ENCODE measurements at regions not wholly inside any gene's neighbourhood (a gene's known extent, or its start where the extent isn't known, plus 50 kb on each side); places are given as distances from the start of the nearest gene placed in this dataset.

DNA sequence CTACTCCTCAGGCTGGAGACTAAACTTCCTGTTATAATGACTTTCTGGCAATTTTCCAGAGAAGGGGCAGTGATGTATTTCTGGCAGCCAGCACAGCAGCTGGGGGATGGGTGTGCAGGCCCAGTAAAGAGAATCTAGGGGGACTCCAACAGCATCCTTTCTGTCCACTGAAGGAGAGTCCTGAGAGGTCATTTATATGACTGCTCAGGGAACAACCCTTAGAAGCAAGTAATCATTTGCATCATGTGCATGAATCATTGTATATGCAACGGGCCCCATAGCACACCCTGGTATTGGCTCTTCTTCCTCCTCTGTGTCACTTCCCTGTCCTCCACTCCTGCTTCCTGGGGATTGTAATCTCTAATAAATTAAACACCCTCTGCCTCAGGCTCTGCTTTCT, 493.8 kb downstream of the RPS29 start:
- TF ChIP-seq, protein P1, sequence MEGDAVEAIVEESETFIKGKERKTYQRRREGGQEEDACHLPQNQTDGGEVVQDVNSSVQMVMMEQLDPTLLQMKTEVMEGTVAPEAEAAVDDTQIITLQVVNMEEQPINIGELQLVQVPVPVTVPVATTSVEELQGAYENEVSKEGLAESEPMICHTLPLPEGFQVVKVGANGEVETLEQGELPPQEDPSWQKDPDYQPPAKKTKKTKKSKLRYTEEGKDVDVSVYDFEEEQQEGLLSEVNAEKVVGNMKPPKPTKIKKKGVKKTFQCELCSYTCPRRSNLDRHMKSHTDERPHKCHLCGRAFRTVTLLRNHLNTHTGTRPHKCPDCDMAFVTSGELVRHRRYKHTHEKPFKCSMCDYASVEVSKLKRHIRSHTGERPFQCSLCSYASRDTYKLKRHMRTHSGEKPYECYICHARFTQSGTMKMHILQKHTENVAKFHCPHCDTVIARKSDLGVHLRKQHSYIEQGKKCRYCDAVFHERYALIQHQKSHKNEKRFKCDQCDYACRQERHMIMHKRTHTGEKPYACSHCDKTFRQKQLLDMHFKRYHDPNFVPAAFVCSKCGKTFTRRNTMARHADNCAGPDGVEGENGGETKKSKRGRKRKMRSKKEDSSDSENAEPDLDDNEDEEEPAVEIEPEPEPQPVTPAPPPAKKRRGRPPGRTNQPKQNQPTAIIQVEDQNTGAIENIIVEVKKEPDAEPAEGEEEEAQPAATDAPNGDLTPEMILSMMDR (IDR thresholded peaks at IDR 0.05), result no peak
- no peak for TF ChIP-seq EZH2 (IDR thresholded peaks at IDR 0.05; ENCODE audit: borderline replicate concordance, insufficient read depth, low read depth, low read length, poor library complexity, severe bottlenecking)
